ENCODE measurements at regions not wholly inside any gene's neighbourhood (a gene's known extent, or its start where the extent isn't known, plus 50 kb on each side); places are given as distances from the start of the nearest gene placed in this dataset.

GRCh38 chr6:135791441-135791840 lies 60.1 kb upstream of the PDE7B start:
- CTCF ChIA-PET, result no interaction called here
- Histone ChIP-seq H3K27me3 (ENCODE audit: insufficient read depth, low read length) (no peaks in the 10 kb centered on the region), H3K27ac (ENCODE audit: low read depth, low read length) (no peak overlapping the region), H3K4me3 (replicated peaks in 1 of 2; ENCODE audit: low read depth in 1 of 2, low read length in 2 of 2) (no peak overlapping the region), H4K20me1 (ENCODE audit: insufficient read depth) (no peaks in the 10 kb centered on the region), H3K9me3 (ENCODE audit: control insufficient read depth in 1 of 2, insufficient read depth in 1 of 2, low read depth in 1 of 2, low read length in 2 of 2) (no peaks in the 10 kb centered on the region), H3K79me2 (ENCODE audit: insufficient read depth, low read length) (no peaks in the 10 kb centered on the region), H3K9ac (ENCODE audit: low read length) (no peak overlapping the region), H2AFZ (ENCODE audit: low read depth, low read length, poor library complexity, severe bottlenecking) (no peak overlapping the region), H3K4me1 (ENCODE audit: control insufficient read depth in 1 of 2, insufficient read depth in 2 of 2, low read length in 2 of 2) (no peaks in the 10 kb centered on the region), H3K9me2 (ENCODE audit: insufficient read depth) (no peaks in the 10 kb centered on the region), H3K4me2 (ENCODE audit: low read length) (no peak overlapping the region), H3K36me3 (ENCODE audit: control insufficient read depth in 1 of 2, insufficient read depth in 2 of 2, low read length in 2 of 2) (no peaks in the 10 kb centered on the region)
- DNase-seq (ENCODE audit: low read depth, low spot score) (no peak), ATAC-seq (no peak)
- BruUV-seq (replicated peaks), result no TSS peak
- POLR2A ChIA-PET, result no interaction called here
- intact Hi-C loops (cut with micrococcal nuclease), result no loop called here
- no peak for TF ChIP-seq SP1 (IDR thresholded peaks at IDR 0.05; ENCODE audit: low read depth)
- no peak for TF ChIP-seq ZFX (IDR thresholded peaks at IDR 0.05)
- TF ChIP-seq TCF7L2 (IDR thresholded peaks at IDR 0.05; ENCODE audit: borderline replicate concordance, extremely low read depth, insufficient read depth, insufficient read length), result no peak
- no peak for TF ChIP-seq POLR2A (IDR thresholded peaks at IDR 0.05; ENCODE audit: borderline replicate concordance, extremely low read depth, insufficient read depth, insufficient read length)
- TF ChIP-seq SIN3A (IDR thresholded peaks at IDR 0.05; ENCODE audit: low read depth), result no peak
- TF ChIP-seq ZNF274 (IDR thresholded peaks at IDR 0.05; ENCODE audit: low read depth, low read length), result no peak
- no peak for TF ChIP-seq JUND (IDR thresholded peaks at IDR 0.05)
- no peak for TF ChIP-seq CEBPB (IDR thresholded peaks at IDR 0.05; ENCODE audit: low read depth)
- TF ChIP-seq ZBTB33 (IDR thresholded peaks at IDR 0.05; ENCODE audit: extremely low read depth, insufficient replicate concordance, low read length), result no peak
- no peak for TF ChIP-seq EGR1 (IDR thresholded peaks at IDR 0.05; ENCODE audit: low read depth)
- no peak for TF ChIP-seq MAX (IDR thresholded peaks at IDR 0.05)
- TF ChIP-seq RAD21 (IDR thresholded peaks at IDR 0.05; ENCODE audit: low read depth), result no peak
- TF ChIP-seq POLR2AphosphoS5 (IDR thresholded peaks at IDR 0.05; ENCODE audit: low read depth, low read length), result no peak
- TF ChIP-seq ATF3 (IDR thresholded peaks at IDR 0.05), result no peak
- no peak for TF ChIP-seq CTCF (IDR thresholded peaks at IDR 0.05 in 2 of 3, conservative IDR thresholded peaks at IDR 0.05 in 1 of 3; ENCODE audit: borderline replicate concordance in 1 of 3, insufficient read depth in 1 of 3, low read depth in 2 of 3, low read length in 2 of 3)
- no peak for TF ChIP-seq EZH2 (IDR thresholded peaks at IDR 0.05)
- TF ChIP-seq SRF (IDR thresholded peaks at IDR 0.05; ENCODE audit: low read depth), result no peak
- no peak for TF ChIP-seq FOSL1 (IDR thresholded peaks at IDR 0.05; ENCODE audit: low read depth)
- no peak for TF ChIP-seq EZH2phosphoT487 (IDR thresholded peaks at IDR 0.05; ENCODE audit: borderline replicate concordance)
- RAD21 ChIA-PET (ENCODE audit: low non-redundant PET in 1 of 2, low total read pairs in 2 of 2, uncharacterized antibody in 2 of 2, unreplicated experiment in 2 of 2), result no interaction called here
